ENCODE measurements at regions not wholly inside any gene's neighbourhood (a gene's known extent, or its start where the extent isn't known, plus 50 kb on each side); places are given as distances from the start of the nearest gene placed in this dataset.
"Not testable (repeated sequence)": the region's sequence is repeated elsewhere in the genome, so short reads cannot be mapped to it uniquely, and the experiment has no call there.

GRCh38 chr6:165173484-165173883 is 135.9 kb downstream of the C6orf118 start:
- no peak for DNase-seq (ENCODE audit: low read depth in 2 of 2)

DNA sequence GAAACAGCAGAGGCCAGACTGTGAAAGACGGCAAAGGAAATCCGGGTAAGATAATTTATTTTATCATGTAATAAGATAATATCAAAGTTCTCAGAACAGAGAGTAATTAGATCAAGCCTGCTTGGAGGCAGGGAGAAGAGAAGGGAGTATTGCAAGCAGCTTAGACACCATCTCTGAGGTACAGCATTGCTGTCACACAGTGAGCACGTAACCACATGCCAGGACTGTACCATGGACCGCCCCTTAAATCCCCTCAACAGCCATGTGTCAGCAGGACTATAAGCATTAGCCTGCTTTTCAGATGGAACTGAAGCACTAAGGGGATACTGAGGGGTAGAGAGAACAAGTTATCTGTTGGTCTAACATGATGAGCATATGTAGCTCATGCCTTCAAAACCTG is 141.5 kb downstream of the C6orf118 start:
- no peak for DNase-seq (ENCODE audit: low read depth in 2 of 2)

- DNase-seq (ENCODE audit: low read depth in 2 of 2), result no peak
These were observed 142.1 kb downstream of the C6orf118 start for GRCh38 chr6:165167311-165167710.

DNA sequence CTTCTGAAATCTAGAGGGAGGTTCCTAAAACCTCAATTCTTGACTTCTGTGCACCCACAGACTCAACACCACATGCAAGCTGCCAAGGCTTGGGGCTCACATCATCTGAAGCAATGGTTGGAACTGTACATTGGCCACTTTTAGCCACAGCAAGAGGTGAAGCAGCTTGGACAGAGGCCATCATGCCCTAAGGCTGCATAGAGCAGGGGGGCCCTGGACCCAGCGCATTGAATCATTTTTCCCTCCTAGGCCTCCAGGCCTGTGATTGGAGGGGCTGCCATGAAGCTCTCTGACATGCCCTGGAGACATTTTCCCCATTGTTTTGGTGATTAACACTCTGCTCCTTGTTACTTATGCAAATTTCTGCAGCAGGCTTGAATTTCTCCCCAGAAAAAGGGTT is 145.9 kb downstream of the C6orf118 start:
- DNase-seq (ENCODE audit: low read depth in 2 of 2), result no peak

GRCh38 chr6:165159460-165159859 is 149.9 kb downstream of the C6orf118 start:
- no peak for DNase-seq (ENCODE audit: low read depth in 2 of 2)

- no peak for DNase-seq (ENCODE audit: low read depth in 2 of 2)
These were observed 162.9 kb downstream of the C6orf118 start for GRCh38 chr6:165146456-165146855.

GRCh38 chr6:165135889-165136288 is 173.5 kb downstream of the C6orf118 start:
- no peak for DNase-seq (ENCODE audit: low read depth in 2 of 2)

- DNase-seq (ENCODE audit: low read depth in 2 of 2), result no peak
These were observed 180.3 kb downstream of the C6orf118 start for GRCh38 chr6:165129086-165129485.

DNA sequence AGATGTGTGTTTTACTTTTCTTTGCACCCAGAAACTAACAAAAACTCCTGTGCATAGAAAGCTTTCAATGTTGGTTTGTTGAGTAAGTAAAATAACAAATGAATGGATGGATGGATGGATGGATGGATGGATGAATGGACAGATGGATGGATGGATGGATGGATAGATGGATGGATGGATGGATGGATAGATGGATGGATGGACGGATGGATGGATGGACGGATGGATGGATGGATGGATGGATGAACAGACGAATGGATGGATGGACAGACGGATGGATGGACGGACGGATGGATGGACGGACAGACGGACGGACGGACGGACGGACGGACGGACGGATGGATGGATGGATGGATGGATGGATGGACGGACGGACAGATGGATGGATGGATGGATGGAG is 181.7 kb downstream of the C6orf118 start:
- DNase-seq (ENCODE audit: low read depth in 2 of 2), result not testable (repeated sequence)

DNA sequence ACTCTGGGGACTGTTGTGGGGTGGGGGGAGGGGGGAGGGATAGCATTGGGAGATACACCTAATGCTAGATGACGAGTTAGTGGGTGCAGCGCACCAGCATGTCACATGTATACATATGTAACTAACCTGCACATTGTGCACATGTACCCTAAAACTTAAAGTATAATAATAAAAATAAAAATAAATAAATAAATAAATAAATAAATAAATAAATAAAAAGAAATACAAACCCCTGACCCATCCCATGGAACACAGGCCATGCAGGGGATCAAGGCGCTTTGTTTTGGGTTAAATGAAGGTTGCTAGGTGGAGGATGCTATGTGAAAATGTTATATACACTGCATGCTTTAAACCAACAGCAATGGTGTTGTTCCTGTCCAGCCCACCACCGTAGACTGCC is 184.7 kb downstream of the C6orf118 start:
- not testable (repeated sequence) for DNase-seq (ENCODE audit: low read depth in 2 of 2)

DNA sequence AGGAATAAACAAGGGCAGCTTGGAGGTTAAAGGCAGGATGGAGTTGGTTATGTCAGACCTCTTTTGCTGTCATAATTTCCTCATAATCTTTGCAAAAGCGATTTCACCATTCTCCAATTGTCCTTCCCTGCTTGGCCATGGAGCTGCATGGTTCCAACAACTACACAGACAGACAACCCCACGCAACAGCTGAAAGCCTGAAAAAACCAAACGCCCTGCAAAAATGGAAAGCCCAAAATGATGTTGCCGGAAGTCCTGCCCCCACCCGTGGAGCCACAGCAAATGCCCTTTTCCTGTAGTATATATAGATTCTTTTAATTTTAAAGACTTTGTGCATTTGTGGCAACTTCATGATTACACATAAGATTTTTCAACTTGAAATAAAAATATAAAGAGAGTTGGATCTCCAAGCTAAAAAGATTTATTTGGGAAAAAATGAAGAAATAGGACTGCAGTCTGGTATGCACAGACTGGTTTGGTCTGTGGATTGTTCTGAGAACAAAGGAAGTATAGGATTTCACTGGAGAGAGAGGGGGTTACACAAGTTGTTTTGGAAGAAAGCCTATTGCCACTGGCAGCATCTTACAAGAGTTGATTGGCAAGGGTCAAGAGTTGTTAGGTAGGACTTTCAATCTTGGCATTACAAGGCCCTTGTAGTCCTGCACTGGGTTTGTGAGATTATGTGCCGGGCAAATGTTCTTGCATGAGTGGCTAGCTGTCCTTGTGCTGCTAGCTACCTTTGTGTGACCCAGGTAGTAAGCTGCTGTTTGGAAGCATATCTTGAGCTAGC is 190.0 kb downstream of the C6orf118 start:
- no peak for DNase-seq (ENCODE audit: low read depth in 2 of 2)

GRCh38 chr6:165118736-165119135 is 190.7 kb downstream of the C6orf118 start:
- no peak for DNase-seq (ENCODE audit: low read depth in 2 of 2)

DNA sequence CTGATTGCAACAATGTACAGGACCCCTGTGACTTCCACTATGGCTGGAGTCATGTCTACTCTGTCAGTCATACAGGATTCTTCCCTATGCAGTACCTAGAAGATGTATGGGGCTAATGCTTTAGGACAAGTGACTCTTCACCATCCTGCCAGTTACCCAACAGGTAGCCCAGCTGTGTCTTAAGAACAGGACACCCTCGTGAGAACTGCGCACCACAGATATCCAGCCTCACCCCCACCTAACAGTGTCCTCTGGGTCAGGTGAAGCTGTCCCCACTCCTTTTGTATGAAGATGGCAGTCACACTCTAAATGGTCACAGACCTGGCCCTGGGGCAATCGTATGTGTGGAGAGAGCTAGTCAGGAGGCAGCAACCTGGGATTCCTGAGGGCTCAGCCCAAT is 191.6 kb downstream of the C6orf118 start:
- no peak for DNase-seq (ENCODE audit: low read depth in 2 of 2)

DNA sequence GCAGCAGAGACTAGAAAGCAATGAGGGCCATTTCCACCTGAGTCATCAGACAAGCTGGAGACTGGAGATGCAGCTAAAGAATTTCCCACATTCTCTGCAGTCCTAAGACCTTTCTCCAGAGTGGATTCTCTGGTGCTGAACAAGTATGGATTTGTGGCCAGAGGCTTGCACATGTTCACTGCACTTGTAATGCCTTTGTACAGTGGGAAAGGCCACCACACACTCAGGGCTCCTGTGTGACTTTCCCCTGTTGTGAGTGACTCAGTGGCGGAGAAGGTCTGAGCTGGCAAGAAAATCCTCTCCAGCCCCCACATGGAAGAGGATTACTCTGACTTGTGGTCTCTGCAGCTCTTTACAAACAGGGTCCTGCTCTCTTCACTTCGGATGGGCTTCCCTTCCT is 192.3 kb downstream of the C6orf118 start:
- DNase-seq (ENCODE audit: low read depth in 2 of 2), result no peak

GRCh38 chr6:165110860-165111259 is 198.5 kb downstream of the C6orf118 start:
- no peak for DNase-seq (ENCODE audit: low read depth in 2 of 2)

DNA sequence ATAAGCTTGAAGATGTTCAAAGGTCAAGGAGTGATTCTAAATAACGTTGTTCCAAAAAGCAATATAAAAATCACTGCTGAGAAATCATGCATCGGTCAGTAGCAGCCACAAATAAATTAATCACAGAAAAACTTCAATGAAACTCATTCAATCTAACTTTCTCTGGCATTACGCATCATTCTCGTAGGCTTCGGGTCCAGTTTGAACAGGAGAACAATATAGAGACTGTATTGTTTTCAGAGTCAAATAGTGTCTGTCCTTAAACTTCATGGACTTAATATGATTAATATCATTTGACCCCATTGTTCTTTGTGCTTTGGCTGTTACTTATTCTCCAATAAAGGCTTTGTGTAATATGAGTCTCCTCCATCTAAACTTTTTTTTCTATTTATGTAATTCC is 200.4 kb downstream of the C6orf118 start:
- DNase-seq (ENCODE audit: low read depth in 2 of 2), result no peak

DNA sequence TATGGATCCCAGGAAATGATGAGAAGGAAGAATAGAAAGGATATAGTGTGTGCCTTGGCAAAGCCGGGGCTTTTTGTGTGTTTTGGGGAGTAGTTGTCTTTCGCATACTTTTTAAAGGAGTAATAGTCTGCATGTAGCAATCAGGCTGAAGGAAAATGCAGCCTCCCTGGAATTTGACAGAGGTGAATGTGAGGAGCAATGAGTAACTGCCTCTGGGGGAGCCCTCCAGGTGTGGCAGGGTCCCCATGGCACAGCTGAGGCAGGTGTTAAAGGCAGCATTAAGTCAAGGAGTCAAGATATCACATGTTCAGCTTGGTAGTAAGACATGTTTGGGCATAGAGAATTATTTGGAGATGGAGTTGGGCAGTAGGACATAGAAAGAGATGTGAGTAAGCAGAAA is 203.1 kb downstream of the C6orf118 start:
- DNase-seq (ENCODE audit: low read depth in 2 of 2), result no peak

DNA sequence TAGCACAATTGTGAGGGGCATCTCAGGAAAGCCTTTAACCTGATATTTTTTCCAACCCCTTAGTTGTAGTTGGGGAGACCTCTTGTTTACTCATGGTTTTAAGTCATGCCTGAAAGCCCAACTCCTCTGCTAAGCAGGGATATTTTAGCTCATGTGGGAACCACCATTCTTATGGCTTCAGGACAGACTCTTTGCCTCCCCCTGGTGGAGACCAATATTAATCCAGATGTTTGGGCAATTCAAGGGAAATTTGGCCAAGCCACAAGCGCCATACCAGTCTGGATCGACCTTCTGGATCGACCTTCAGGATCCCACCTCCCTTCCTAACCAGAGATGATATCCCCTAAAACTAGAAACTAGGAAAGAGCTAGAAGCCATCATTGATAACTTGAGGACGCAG is 211.2 kb downstream of the C6orf118 start:
- DNase-seq (ENCODE audit: low read depth in 2 of 2), result no peak

DNA sequence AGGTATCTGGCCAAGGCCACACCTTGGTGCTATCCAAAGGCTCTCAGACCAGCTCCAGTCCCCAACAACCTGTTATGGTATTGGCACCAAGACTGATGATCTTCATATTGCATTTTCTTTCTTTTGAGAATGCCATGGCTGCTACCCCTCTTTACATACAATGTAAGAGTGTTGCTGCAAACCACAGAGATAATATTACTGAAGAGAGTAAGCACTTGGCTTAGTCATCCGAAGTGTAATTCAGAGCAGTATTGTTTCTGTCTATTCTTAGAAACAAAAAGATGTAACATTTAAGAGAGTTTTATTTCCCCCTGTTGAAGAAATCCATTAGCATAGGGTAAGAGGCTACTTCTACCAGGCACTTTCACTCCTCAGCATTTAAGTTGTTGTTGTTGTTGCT is 212.5 kb downstream of the C6orf118 start:
- DNase-seq (ENCODE audit: low read depth in 2 of 2), result no peak

GRCh38 chr6:165096209-165096608 is 213.2 kb downstream of the C6orf118 start:
- DNase-seq (ENCODE audit: low read depth in 2 of 2), result no peak

GRCh38 chr6:165092881-165093595 is 216.4 kb downstream of the C6orf118 start:
- no peak for DNase-seq (ENCODE audit: low read depth in 2 of 2)

DNA sequence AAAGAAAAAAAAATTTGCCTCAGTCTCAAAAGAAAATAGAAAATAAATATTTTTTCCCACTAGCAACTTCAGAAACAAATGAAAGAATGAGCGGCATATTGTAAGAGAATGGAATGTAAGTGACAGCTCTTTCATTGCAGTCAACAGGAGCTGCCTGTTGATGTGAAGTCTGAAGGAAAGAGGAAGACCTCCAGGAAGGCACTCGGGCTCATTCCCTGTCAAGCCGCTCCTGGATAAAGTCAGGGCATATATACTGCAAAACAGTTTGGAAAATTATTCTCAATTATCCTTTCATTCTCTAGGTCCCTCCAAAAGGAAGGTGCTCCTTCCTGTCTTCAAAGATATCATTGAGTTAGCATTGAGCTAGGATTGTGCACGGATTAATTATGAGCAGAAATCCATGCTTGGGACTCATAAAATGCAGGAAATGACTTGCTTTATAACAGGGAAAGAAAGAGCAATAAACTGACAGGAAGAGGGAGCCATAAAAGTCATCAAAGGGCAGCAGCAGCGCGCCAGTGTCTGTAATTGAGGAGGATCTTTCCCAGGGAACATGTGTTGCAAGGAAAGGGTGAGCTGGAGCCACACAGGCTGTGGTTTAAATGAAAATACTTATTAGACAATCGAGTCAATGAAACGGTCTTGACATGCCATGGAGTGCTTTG is 218.2 kb downstream of the C6orf118 start:
- peak; percentile 30 to 31 for DNase-seq (ENCODE audit: low read depth in 2 of 2)

GRCh38 chr6:165090242-165090641 is 219.2 kb downstream of the C6orf118 start:
- DNase-seq (ENCODE audit: low read depth in 2 of 2), result peak in 1 of 2 experiments; percentile 14
